PC-9 (cell line): ENCODE measurements at regions not wholly inside any gene's neighbourhood (a gene's known extent, or its start where the extent isn't known, plus 50 kb on each side); places are given as distances from the start of the nearest gene placed in this dataset.

ENCODE experiments used
- CTCF ChIP-seq: fragments of 200-600 bp; sonication (generic); conservative IDR thresholded peaks from 2 replicates; pipeline ENCODE4 v1.6.1; 2017; ENCODE audit warnings: mixed run types, antibody characterized with exemption, mild to moderate bottlenecking, moderate library complexity
- EZH2 ChIP-seq: fragments of 200-600 bp; sonication (generic); IDR thresholded peaks from 2 replicates; pipeline ENCODE4 v1.8.0; 2017; ENCODE audit warnings: antibody characterized with exemption, low read depth

DNA sequence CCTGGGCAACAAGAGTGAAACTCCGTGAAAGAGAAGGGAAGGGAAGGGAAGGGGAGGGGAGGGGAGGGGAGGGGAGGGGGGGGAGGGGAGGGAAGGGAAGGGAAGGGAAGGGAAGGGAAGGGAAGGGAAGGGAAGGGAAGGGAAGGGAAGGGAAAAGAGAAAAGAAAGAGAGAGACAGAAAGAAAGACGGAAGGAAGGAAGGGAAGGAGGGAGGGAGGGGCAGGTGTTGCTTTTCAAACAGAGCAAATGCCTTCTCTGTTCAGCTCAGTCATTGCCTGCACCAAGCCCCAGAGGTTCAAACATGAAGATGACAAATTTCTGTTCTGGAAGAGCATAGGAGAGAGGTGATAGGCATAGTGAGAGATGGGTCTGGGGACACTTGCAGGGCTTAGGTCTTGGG, 330.0 kb downstream of the DRD1 start:
- TF ChIP-seq CTCF = no peak
- TF ChIP-seq EZH2 = no peak
